ENCODE measurements at regions not wholly inside any gene's neighbourhood (a gene's known extent, or its start where the extent isn't known, plus 50 kb on each side); places are given as distances from the start of the nearest gene placed in this dataset.

- H3K27ac ChIP-seq: no peak overlapping the region
- H3K27me3 ChIP-seq: no peaks in the 10 kb centered on the region
- TF ChIP-seq CTCF (IDR thresholded peaks at IDR 0.05): no peak
- no peak overlapping the region for H3K4me3 ChIP-seq
- no peaks in the 10 kb centered on the region for H3K4me1 ChIP-seq
- DNase-seq: no peak
- no peaks in the 10 kb centered on the region for H3K36me3 ChIP-seq
- H3K9me3 ChIP-seq: no peaks in the 10 kb centered on the region
- intact Hi-C loops (cut with DNase I; ENCODE audit: low total_unique reads): no loop called here
Observed at GRCh38 chr10:110363572-110364411, 59.1 kb upstream of the SMNDC1 start.

- Histone ChIP-seq H3K36me3 (no peaks in the 10 kb centered on the region), H3K27ac (no peak overlapping the region), H3K9me3 (no peaks in the 10 kb centered on the region), H3K4me3 (no peak overlapping the region), H3K4me1 (no peaks in the 10 kb centered on the region), H3K27me3 (no peaks in the 10 kb centered on the region)
- intact Hi-C loops (cut with DNase I; ENCODE audit: low total_unique reads): no loop called here
- no peak for TF ChIP-seq CTCF (IDR thresholded peaks at IDR 0.05)
- peak in 1 of 2 donors; percentile 25 for DNase-seq
Observed at GRCh38 chr10:110364531-110364937, 59.8 kb upstream of the SMNDC1 start.

- Histone ChIP-seq H3K4me3 (no peak overlapping the region), H3K27ac (no peak overlapping the region), H3K4me1 (no peaks in the 10 kb centered on the region), H3K36me3 (no peaks in the 10 kb centered on the region), H3K9me3 (no peaks in the 10 kb centered on the region), H3K27me3 (no peaks in the 10 kb centered on the region)
- peak in 1 of 2 donors; percentile 10 for DNase-seq
- intact Hi-C loops (cut with DNase I; ENCODE audit: low total_unique reads): no loop called here
- no peak for TF ChIP-seq CTCF (IDR thresholded peaks at IDR 0.05)
Observed at GRCh38 chr10:110365356-110366143, 60.8 kb upstream of the SMNDC1 start.

GRCh38 chr10:110366635-110367034, 61.9 kb upstream of the SMNDC1 start:
- DNase-seq: no peak
- H3K27me3 ChIP-seq: no peaks in the 10 kb centered on the region
- H3K27ac ChIP-seq: no peak overlapping the region
- H3K9me3 ChIP-seq: no peaks in the 10 kb centered on the region
- H3K36me3 ChIP-seq: no peaks in the 10 kb centered on the region
- intact Hi-C loops (cut with DNase I; ENCODE audit: low total_unique reads): no loop called here
- no peak overlapping the region for H3K4me3 ChIP-seq
- no peak for TF ChIP-seq CTCF (IDR thresholded peaks at IDR 0.05)
- no peaks in the 10 kb centered on the region for H3K4me1 ChIP-seq

- intact Hi-C loops (cut with DNase I; ENCODE audit: low total_unique reads): no loop called here
- no peak for TF ChIP-seq CTCF (IDR thresholded peaks at IDR 0.05)
- Histone ChIP-seq H3K4me3 (no peak overlapping the region), H3K27ac (no peak overlapping the region), H3K36me3 (no peaks in the 10 kb centered on the region), H3K4me1 (no peaks in the 10 kb centered on the region), H3K27me3 (no peaks in the 10 kb centered on the region), H3K9me3 (no peaks in the 10 kb centered on the region)
- DNase-seq: peak in 1 of 2 donors; percentile 17
Observed at GRCh38 chr10:110368002-110368401, 63.3 kb upstream of the SMNDC1 start.

All from tibial artery (tissue), 4 donors.